Right atrium auricular region (tissue), 2 donors: ENCODE measurements at regions not wholly inside any gene's neighbourhood (a gene's known extent, or its start where the extent isn't known, plus 50 kb on each side); places are given as distances from the start of the nearest gene placed in this dataset.

Source experiments
- DNase-seq: peaks from one replicate; pipeline ENCODE4 v3.0.0-alpha.2; 2019; ENCODE audit warnings: low spot score
- H3K27ac ChIP-seq, 2 donors: fragments of 200-600 bp; sonication (generic); 1 replicate in 1 of 2; 2 replicates in 1 of 2; pipeline ENCODE4 v1.5.1; 2016 to 2019
- H3K27me3 ChIP-seq, 2 donors: fragments of 200-600 bp; sonication (generic); one replicate each; pipeline versions ENCODE4 v1.5.1 to v1.6.0; 2017 to 2019
- H3K36me3 ChIP-seq: fragments of 200-600 bp; sonication (generic); one replicate; pipeline ENCODE4 v1.5.1; 2016
- H3K4me1 ChIP-seq, 2 donors: fragments of 200-600 bp; sonication (generic); one replicate each; pipeline versions ENCODE4 v1.5.1 to v1.6.0; 2017 to 2019
- H3K4me3 ChIP-seq, 2 donors: fragments of 200-600 bp; sonication (generic); 1 replicate in 1 of 2; 2 replicates in 1 of 2; pipeline ENCODE4 v1.5.1; 2017 to 2019; ENCODE audit warnings: mild to moderate bottlenecking in 1 of 2, moderate library complexity in 1 of 2
- H3K9me3 ChIP-seq, 2 donors: fragments of 200-600 bp; sonication (generic); one replicate each; pipeline ENCODE4 v1.5.1; 2019
- TF ChIP-seq, protein P1 (sequence below), 2 donors: fragments of 200-600 bp; sonication (generic); IDR thresholded peaks; one replicate each; pipeline ENCODE4 v1.5.1; 2019; ENCODE audit warnings: antibody characterized with exemption in 2 of 2

- no peak overlapping the region for H3K4me3 ChIP-seq
- peak; percentile 30 for DNase-seq
- no peaks in the 10 kb centered on the region for H3K36me3 ChIP-seq
- no peak overlapping the region for H3K27ac ChIP-seq
- TF ChIP-seq, protein P1, sequence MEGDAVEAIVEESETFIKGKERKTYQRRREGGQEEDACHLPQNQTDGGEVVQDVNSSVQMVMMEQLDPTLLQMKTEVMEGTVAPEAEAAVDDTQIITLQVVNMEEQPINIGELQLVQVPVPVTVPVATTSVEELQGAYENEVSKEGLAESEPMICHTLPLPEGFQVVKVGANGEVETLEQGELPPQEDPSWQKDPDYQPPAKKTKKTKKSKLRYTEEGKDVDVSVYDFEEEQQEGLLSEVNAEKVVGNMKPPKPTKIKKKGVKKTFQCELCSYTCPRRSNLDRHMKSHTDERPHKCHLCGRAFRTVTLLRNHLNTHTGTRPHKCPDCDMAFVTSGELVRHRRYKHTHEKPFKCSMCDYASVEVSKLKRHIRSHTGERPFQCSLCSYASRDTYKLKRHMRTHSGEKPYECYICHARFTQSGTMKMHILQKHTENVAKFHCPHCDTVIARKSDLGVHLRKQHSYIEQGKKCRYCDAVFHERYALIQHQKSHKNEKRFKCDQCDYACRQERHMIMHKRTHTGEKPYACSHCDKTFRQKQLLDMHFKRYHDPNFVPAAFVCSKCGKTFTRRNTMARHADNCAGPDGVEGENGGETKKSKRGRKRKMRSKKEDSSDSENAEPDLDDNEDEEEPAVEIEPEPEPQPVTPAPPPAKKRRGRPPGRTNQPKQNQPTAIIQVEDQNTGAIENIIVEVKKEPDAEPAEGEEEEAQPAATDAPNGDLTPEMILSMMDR (IDR thresholded peaks at IDR 0.05), result no peak
- no peaks in the 10 kb centered on the region for H3K27me3 ChIP-seq
- no peaks in the 10 kb centered on the region for H3K4me1 ChIP-seq
- H3K9me3 ChIP-seq, result no peaks in the 10 kb centered on the region
These were observed 149.3 kb upstream of the B3GAT1 start for GRCh38 chr11:134561331-134561720.

GRCh38 chr11:134560566-134561330 is 148.7 kb upstream of the B3GAT1 start:
- DNase-seq, result peak; percentile 30
- Histone ChIP-seq H3K36me3 (no peaks in the 10 kb centered on the region), H3K4me3 (no peak overlapping the region), H3K4me1 (no peaks in the 10 kb centered on the region), H3K27ac (no peak overlapping the region), H3K9me3 (no peaks in the 10 kb centered on the region), H3K27me3 (no peaks in the 10 kb centered on the region)
- TF ChIP-seq, protein P1 (IDR thresholded peaks at IDR 0.05), result no peak

- no peaks in the 10 kb centered on the region for H3K27me3 ChIP-seq
- no peaks in the 10 kb centered on the region for H3K9me3 ChIP-seq
- H3K27ac ChIP-seq, result no peak overlapping the region
- H3K4me1 ChIP-seq, result no peaks in the 10 kb centered on the region
- no peaks in the 10 kb centered on the region for H3K36me3 ChIP-seq
- H3K4me3 ChIP-seq, result no peak overlapping the region
- TF ChIP-seq, protein P1 (IDR thresholded peaks at IDR 0.05), result no peak
- DNase-seq, result peak; percentile 38
These were observed 148.0 kb upstream of the B3GAT1 start for GRCh38 chr11:134560066-134560465.

GRCh38 chr11:134559602-134559962 is 147.5 kb upstream of the B3GAT1 start:
- Histone ChIP-seq H3K9me3 (no peaks in the 10 kb centered on the region), H3K27me3 (no peaks in the 10 kb centered on the region), H3K4me3 (no peak overlapping the region), H3K27ac (no peak overlapping the region), H3K36me3 (no peaks in the 10 kb centered on the region), H3K4me1 (no peaks in the 10 kb centered on the region)
- TF ChIP-seq, protein P1 (IDR thresholded peaks at IDR 0.05), result no peak
- DNase-seq, result peak; percentile 54

DNA sequence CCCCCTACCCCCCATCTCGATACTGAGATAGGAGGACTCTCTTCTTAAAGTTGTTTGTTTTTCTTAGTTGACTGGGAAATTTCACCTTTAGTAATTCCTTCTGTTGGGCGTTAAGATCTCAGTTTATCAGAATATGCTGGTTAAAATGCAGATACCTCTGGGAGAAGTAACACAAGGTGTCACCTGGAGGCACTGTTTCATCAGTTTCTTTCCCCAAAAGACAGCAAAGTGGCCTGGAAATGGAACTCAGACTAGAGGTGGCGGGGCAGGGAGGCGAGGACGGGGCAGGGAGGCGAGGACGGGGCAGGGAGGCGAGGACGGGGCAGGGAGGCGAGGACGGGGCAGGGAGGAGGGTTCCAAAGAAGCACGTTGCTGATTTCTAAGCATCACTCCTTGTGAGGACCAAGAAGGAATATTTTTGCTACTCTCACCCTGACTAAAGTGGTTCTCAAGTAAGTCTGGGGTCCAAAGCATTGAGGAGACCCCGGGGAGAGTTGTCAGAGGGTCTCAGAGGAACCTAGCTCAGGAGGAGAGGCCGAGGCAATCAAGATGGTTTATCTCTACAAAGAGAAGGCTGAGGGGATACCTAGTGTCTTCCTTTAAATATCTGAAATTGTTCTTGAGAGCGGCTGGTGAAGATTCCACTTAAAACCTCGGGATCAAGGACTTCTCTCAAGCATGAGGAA is 147.0 kb upstream of the B3GAT1 start:
- Histone ChIP-seq H3K4me3 (no peak overlapping the region), H3K9me3 (no peaks in the 10 kb centered on the region), H3K4me1 (no peaks in the 10 kb centered on the region), H3K36me3 (no peaks in the 10 kb centered on the region), H3K27ac (no peak overlapping the region), H3K27me3 (no peaks in the 10 kb centered on the region)
- DNase-seq, result peak; percentile 16
- TF ChIP-seq, protein P1 (IDR thresholded peaks at IDR 0.05), result no peak
